ENCODE measurements at regions not wholly inside any gene's neighbourhood (a gene's known extent, or its start where the extent isn't known, plus 50 kb on each side); places are given as distances from the start of the nearest gene placed in this dataset.
"Not testable (repeated sequence)": the region's sequence is repeated elsewhere in the genome, so short reads cannot be mapped to it uniquely, and the experiment has no call there.

DNA sequence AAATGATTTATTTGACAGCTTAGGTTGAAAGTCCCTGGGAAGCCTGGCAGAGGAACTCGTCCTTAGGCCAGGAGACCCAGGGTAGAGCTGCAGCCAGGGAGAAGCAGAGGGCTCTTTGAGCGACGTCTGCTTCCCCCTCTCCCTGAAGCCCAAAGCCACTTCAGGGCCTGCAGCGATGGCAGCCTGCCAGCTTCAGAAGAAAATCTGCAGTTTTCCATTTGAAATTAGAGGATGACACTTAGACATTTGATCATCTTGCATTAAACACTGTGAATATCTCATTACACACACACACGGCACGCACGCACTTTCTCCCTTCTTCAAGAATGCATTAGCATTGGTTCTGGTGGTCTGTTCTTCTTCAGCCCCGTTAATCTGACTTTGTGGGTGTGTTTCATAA is 96.5 kb downstream of the PLEKHG1 start:
- no peak overlapping the region for H3K4me3 ChIP-seq (ENCODE audit: low read length)
- TF ChIP-seq, protein P1, sequence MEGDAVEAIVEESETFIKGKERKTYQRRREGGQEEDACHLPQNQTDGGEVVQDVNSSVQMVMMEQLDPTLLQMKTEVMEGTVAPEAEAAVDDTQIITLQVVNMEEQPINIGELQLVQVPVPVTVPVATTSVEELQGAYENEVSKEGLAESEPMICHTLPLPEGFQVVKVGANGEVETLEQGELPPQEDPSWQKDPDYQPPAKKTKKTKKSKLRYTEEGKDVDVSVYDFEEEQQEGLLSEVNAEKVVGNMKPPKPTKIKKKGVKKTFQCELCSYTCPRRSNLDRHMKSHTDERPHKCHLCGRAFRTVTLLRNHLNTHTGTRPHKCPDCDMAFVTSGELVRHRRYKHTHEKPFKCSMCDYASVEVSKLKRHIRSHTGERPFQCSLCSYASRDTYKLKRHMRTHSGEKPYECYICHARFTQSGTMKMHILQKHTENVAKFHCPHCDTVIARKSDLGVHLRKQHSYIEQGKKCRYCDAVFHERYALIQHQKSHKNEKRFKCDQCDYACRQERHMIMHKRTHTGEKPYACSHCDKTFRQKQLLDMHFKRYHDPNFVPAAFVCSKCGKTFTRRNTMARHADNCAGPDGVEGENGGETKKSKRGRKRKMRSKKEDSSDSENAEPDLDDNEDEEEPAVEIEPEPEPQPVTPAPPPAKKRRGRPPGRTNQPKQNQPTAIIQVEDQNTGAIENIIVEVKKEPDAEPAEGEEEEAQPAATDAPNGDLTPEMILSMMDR (IDR thresholded peaks at IDR 0.05; ENCODE audit: insufficient read depth, low read depth, low read length, missing control alignments): no peak
- DNase-seq (ENCODE audit: low read depth): no peak

DNA sequence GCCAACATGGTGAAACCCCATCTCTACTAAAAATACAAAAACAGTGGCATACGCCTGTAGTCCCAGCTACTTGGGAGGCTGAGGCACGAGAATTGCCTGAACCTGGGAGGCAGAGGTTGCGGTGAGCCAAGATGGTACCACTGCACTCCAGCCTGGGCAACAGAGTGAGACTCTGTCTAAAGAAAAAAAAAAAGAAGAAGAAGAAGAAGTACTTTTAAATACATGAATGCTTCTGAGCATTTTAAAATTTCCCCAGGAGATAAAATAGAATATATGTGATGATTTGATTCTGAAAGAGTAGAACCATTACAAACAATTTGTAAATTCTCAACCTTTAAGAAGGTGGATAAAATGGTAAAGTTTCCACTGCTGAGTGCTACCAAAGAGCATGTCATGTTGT is 97.2 kb downstream of the PLEKHG1 start:
- H3K4me3 ChIP-seq (ENCODE audit: low read length): not testable (repeated sequence)

DNA sequence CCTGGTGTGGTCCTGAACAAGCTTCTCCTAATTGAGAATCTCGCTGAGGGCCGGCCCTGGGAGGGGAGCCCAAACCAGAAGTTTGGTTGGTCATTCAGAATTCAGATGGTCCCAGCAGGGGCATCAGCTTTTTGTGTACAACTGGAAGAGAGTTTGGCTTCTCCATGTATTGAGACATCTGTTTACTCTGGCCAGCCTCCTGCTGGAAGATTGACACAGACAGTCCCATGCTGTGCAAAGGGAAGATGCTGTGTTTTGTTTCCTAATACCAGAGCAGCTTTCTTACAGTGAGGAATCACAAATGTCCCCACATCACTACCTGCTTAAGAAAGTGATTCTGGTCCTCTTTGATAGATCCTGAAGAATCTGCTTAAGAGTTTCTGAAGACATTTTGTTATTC is 97.8 kb downstream of the PLEKHG1 start:
- no peak overlapping the region for H3K4me3 ChIP-seq (ENCODE audit: low read length)
- TF ChIP-seq, protein P1 (IDR thresholded peaks at IDR 0.05; ENCODE audit: insufficient read depth, low read depth, low read length, missing control alignments): no peak
- no peak for DNase-seq (ENCODE audit: low read depth)

More for the DNA sequence above, 97.2 kb downstream of the PLEKHG1 start:
- DNase-seq (ENCODE audit: low read depth): not testable (repeated sequence)

DNA sequence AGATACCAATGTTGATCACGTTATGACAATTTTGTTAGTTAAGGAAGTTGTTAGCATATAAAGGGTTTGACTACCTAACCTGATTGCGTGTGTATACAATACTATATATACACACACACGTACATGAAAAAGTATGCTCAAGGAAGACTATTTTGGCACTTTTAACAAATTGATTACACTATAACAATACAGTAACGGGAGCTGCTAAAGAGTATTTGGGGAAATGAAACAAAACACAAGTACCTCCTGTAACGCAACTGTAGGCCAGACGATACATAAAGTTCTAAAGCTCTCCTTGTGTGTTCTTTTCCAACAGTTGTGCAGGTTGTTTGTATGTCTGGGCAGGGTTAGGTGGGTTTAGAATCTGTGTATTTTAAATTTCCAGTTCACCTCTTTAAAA is 98.7 kb downstream of the PLEKHG1 start:
- TF ChIP-seq, protein P1 (IDR thresholded peaks at IDR 0.05; ENCODE audit: insufficient read depth, low read depth, low read length, missing control alignments): no peak
- H3K4me3 ChIP-seq (ENCODE audit: low read length): no peak overlapping the region
- DNase-seq (ENCODE audit: low read depth): no peak

DNA sequence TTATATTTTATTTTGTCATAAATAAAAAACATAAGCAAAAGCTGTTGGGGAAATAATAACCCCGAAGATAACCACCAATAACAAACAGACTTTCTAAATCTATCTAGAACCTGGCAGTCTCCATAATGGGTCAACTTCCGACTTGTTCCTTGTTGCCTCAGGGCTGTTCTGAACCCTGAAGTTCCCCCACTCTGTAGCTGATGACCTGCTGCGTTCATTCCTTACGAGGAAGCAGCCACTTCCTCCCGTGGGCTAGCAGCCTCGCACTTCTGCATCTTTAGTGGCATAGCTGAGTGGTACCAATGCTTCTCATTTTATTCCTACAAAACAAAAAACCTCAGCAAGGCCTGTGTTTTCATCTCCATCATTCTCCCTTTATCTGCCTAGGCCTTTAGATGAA is 103.0 kb downstream of the PLEKHG1 start:
- TF ChIP-seq, protein P1 (IDR thresholded peaks at IDR 0.05; ENCODE audit: insufficient read depth, low read depth, low read length, missing control alignments): no peak

DNA sequence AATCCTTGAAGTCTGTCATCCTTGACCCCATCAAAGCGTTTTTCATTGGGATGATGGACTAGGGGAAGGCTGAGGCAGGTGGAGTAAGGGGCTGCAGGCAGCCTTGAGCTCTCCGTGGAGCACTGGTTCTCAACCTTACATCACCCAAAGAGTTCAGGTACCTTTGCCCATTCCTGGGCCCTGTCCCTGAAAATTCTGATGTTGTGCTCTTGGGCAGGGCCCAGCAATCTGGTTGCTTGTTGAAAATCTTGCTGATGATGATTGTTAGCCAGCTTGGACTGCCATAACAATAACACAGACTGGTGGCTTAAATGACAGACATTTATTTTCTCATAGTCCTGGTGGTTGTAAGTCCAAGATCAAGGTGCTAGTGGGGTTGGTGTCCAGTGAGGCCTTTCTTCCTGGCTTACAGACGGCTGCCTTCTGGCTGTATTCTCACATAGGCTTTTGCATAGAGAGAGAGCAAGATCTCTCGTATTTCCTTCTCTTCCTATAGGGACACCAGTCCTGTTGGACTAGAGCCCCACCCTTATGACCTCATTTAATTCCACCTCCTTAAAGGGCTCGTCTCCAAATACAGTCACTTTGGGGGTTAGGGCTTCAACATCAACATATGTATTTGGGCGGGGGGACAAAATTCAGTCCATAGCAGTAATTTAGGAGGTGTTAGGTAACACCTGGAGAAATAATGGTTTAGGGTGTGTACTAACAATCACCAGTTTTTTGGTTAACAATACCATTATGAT is 104.9 kb downstream of the PLEKHG1 start:
- DNase-seq (ENCODE audit: low read depth): no peak
- TF ChIP-seq, protein P1 (IDR thresholded peaks at IDR 0.05; ENCODE audit: insufficient read depth, low read depth, low read length, missing control alignments): no peak
- no peak overlapping the region for H3K4me3 ChIP-seq (ENCODE audit: low read length)

More for the DNA sequence above, 103.0 kb downstream of the PLEKHG1 start:
- no peak overlapping the region for H3K4me3 ChIP-seq (ENCODE audit: low read length)
- no peak for DNase-seq (ENCODE audit: low read depth)

DNA sequence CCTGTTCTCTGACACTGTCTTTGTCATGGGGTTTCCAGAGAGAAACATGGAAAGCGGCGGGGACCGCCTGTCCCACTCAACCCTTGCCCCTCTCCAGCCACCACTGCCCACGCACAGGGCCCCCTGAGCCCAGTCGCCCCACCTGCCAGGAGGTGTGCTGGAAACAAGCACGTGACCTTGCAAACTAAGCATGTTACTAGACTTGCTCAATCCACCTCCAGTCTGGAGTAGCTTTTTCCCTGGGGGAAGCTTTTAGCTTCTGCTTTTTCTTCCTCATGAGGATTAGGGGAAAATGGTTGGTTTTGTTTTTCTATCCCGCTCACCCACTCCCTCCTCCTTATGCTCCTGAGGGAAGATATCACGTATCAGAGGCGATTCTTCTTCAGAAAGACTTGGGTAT is 105.7 kb downstream of the PLEKHG1 start:
- no peak for DNase-seq (ENCODE audit: low read depth)

More for the DNA sequence above, 105.7 kb downstream of the PLEKHG1 start:
- H3K4me3 ChIP-seq (ENCODE audit: low read length): no peak overlapping the region
- TF ChIP-seq, protein P1 (IDR thresholded peaks at IDR 0.05; ENCODE audit: insufficient read depth, low read depth, low read length, missing control alignments): no peak
